Fibroblast of skin of abdomen (primary cell): ENCODE measurements at regions not wholly inside any gene's neighbourhood (a gene's known extent, or its start where the extent isn't known, plus 50 kb on each side); places are given as distances from the start of the nearest gene placed in this dataset.

Experiments used
- DNase-seq: peaks from one replicate; pipeline ENCODE4 v3.0.0-alpha.2; 2013

DNA sequence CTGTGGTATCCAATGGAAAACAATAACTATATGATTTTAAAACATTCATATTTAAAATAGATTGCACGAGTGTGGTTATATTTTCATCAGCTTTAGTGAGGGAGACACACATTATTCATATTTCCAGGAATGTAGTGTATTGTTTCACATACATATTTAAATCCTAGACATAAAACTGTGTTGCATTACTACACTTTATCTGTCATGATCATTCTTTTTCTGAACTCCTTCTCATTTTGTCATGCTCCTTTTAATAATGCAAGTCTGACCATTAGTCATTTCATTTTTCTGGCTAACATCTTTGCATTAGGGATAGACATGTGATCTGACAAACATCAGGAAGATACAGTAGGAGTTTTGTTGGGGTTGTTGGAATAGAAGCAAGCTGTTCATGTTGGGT is 1382.7 kb downstream of the PCDH7 start:
- peak; percentile 38 for DNase-seq

DNA sequence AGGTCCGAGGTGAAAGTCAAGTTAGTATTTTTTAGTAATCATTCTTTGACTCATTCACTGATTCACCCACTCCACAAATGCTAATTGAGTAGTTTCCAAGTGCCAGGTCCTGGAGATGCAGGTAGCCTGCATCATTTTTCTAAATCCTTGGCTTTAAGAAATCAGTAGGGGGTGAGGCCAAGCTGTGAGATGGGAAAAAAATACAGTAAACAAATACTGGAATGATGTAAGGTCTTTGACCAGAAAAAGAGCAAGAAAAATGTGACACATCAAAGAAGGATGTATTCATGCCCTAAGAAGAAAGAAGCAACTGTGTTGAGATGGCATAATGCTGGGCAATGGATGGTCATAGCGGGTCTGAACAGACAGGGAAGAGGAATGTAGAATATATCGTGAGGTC is 1386.6 kb downstream of the PCDH7 start:
- no peak for DNase-seq

- DNase-seq: no peak
Observed at GRCh38 chr4:32112891-32113290, 1392.7 kb downstream of the PCDH7 start.

- DNase-seq: no peak
Observed at GRCh38 chr4:32117693-32118092, 1397.5 kb downstream of the PCDH7 start.

GRCh38 chr4:32119907-32120306 is 1399.7 kb downstream of the PCDH7 start:
- DNase-seq: no peak

- no peak for DNase-seq
Observed at GRCh38 chr4:32128549-32128948, 1408.4 kb downstream of the PCDH7 start.

- no peak for DNase-seq
Observed at GRCh38 chr4:32129967-32130366, 1409.8 kb downstream of the PCDH7 start.

- DNase-seq: no peak
Observed at GRCh38 chr4:32133141-32133540, 1413.0 kb downstream of the PCDH7 start.

DNA sequence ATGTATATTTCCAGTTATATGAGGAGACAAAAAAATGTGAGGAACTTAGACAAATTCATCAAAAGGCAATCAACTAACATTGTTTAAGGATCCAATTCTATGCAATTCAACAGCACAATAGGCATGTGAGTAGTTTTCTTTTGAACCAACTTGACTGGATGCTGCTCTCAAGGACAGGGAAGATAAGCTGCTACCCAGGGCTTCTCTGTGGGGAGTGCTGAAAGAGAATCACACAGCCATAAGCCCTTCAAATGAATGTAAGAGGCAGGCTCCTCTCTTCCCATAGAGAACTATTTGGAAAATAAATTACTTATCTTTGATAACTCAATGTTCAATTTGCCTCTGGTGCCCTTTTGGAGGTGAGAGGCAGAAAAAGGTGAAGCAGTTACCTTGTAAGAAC is 1413.6 kb downstream of the PCDH7 start:
- DNase-seq: no peak

- DNase-seq: peak; percentile 12
Observed at GRCh38 chr4:32135642-32136041, 1415.5 kb downstream of the PCDH7 start.

DNA sequence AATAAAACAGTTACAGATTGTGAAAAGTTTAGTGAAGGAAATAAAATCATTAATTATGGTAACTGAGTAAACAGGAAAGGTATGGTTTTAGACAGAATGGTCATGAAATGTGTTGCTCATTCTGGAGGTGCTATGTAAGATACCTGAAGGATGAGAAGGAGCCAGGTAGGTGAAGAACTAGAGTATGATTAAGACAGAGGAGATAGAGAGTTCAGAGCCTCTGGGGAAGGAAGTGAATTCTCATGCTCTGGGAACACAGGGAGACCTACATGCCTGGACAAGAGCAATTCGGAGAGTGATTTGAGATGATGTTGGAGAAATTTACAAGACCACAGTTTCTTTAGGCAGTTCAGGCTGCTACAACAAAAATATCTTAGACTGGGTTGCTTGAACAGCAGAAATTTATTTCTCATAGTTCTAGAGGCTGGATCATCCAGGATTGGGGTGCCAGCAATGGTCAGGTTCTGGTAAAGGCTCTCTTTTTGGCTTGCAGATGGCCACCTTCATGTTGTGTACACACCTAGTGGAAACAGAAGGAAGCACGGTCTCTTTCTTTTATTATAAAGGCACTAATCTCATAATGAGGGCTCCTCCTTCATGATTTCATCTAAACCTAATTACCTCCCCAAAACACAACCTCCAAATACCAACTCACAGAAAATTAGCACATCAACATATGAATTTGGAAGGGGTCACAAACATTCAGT is 1416.1 kb downstream of the PCDH7 start:
- no peak for DNase-seq

- peak; percentile 91 for DNase-seq
Observed at GRCh38 chr4:32140636-32141035, 1420.5 kb downstream of the PCDH7 start.

DNA sequence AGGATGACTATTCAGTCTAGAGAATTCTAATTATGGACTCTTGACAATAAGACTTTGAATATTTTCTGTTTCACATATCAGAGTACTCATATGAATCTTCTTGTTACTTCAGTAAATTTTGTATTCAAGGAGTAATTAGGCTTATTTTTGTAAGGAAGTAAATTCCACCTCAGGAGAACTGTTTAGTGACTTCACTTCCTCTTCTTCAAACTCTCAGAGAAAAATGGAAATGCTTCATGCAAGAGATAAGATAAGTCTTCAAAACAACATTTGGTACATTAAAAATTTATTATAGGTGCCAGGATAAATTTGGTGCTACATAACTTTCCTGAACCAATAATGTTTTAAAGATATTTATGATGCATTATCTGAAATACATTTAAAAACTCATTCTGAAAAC is 1421.9 kb downstream of the PCDH7 start:
- DNase-seq: no peak

- no peak for DNase-seq
Observed at GRCh38 chr4:32145987-32146386, 1425.8 kb downstream of the PCDH7 start.

GRCh38 chr4:32147446-32148085 is 1427.4 kb downstream of the PCDH7 start:
- DNase-seq: no peak

DNA sequence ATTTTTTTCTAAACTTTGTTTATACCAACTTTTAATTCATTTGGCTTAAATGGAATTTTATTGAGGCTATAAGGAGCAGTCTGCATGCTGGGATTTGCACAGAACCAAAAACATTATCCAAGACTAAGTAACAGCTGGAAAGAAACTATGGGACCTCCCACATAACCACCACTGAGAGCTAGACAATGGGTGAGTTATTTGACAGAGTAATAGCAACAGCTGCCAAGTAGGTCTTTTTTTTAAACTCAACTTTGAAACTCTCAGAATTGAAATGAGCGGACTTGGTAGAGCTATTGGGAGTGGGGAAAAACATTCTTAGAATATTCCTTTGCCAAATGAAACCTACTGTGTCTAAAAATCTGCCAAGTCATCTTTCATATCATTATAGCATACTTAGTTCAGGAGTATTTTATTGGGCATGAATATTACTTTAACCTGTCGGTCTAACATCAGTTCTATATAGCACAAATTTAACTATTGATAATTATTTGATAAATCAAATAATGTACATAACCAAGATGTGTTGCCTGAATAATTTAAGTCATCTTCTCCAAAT is 1428.0 kb downstream of the PCDH7 start:
- peak; percentile 65 for DNase-seq

DNA sequence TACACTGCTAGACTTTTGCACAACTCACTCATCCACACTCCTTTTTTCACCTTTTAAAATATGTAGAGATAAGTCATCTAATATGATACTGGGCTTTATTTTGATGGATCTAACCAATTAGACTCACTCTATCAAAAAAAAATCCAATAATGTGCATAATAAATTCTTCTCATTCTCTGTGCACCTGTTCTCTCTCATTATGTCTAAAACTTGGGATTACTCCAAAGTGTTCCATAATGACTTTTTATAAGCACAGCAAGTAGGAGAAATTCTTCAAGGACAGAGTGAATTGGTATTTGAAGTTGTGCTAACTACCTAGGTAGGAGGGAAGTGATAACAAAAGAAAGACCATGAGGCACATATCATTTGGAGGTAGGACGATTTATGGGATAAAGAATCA is 1438.8 kb downstream of the PCDH7 start:
- no peak for DNase-seq

GRCh38 chr4:32161392-32161791 is 1441.2 kb downstream of the PCDH7 start:
- peak; percentile 28 for DNase-seq

DNA sequence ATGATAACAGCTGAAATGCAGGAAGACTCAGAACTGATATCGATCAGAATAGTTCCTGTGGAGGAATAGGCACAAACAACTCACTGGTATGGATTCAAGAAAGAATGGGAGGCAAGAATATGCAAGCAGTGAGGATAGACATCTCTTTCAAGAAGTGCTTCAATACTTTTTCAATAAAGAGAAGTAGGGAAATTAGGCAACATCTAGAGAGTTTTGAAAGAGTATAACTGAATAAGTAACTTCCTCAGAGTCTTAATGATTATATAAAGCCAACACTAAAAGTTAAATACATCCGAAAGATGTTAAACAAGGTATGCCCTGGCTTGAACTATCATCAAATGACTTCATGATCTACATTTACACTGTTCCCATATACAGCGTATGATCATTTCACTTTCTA is 1443.0 kb downstream of the PCDH7 start:
- DNase-seq: no peak

DNA sequence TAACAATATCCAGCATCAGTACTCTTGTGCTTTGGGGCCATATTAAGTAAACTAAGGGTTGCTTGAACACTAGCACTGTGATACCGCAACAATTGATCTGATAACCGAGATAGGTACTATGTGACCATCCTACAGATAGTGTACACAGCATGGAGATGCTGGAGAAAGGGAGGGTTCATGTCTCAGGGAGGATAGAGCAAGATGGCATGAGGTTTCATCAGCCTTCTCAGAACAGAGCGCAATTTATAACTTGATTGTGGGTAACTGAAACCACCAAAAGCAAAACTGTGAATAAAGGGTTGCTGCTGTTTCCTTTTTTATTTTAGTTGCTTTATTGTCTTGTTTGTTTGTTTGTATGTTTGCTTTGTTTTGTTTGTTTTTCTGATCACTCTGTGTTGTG is 1449.7 kb downstream of the PCDH7 start:
- DNase-seq: no peak

- DNase-seq: peak; percentile 1
Observed at GRCh38 chr4:32172086-32172485, 1451.9 kb downstream of the PCDH7 start.

DNA sequence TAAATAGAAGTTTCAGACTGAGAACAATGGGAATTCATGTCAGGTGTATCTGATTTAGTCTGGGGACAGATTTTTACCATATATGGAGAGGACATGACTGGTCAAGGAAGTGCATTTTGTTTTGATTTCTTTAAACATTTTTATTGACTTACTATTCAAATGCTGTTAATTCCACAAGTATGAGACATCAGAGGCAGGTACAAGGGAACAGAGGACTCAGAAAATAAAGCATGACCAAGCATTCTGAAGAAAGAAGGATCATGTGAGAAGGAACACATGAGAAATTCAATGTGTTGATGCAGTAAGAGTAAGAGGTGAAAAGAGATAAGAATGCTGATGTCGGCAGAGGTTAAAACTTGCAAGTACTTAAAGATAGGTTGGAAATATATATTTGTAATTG is 1452.6 kb downstream of the PCDH7 start:
- peak; percentile 57 for DNase-seq

DNA sequence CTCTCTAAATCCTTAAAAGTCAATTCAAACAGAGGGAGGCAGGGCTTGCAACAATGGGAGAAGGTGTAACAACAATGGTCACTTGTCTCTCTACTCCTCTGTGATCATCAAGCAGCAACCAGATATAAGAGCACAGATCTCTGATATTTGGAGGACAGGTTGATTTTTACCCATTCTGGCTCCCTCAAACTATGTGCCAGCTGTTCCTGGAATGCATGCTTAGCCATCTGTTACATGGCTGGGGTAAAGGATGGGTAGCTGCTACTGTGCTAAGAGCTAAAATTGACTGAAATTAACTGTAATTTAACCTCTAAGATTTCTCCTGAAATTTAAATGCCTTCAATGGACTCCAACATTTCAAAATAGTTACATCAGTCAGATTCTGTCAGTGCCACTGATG is 1459.9 kb downstream of the PCDH7 start:
- DNase-seq: no peak

GRCh38 chr4:32184186-32184585 is 1464.0 kb downstream of the PCDH7 start:
- DNase-seq: no peak
